ENCODE measurements at regions not wholly inside any gene's neighbourhood (a gene's known extent, or its start where the extent isn't known, plus 50 kb on each side); places are given as distances from the start of the nearest gene placed in this dataset.

DNA sequence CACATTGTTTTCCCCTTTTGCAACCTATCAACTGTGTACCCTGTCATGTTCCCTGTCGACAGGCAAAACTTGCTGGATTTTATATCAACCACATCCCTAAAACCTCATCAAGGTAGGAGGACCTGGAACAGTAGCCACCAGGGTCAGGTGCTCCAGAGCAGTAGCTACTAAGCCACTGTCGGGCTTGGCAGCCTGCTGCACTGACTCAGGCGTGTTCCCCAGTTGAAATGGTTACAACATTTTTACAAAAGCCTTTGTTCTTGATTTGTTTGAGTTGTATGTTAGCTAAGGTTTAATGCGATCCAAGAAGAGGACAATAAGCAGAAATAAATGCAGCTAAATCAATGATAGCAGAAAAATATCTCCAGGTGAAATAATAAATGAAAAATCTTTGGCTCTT, 407.4 kb upstream of the TLE4 start:
- DNase-seq = no peak

DNA sequence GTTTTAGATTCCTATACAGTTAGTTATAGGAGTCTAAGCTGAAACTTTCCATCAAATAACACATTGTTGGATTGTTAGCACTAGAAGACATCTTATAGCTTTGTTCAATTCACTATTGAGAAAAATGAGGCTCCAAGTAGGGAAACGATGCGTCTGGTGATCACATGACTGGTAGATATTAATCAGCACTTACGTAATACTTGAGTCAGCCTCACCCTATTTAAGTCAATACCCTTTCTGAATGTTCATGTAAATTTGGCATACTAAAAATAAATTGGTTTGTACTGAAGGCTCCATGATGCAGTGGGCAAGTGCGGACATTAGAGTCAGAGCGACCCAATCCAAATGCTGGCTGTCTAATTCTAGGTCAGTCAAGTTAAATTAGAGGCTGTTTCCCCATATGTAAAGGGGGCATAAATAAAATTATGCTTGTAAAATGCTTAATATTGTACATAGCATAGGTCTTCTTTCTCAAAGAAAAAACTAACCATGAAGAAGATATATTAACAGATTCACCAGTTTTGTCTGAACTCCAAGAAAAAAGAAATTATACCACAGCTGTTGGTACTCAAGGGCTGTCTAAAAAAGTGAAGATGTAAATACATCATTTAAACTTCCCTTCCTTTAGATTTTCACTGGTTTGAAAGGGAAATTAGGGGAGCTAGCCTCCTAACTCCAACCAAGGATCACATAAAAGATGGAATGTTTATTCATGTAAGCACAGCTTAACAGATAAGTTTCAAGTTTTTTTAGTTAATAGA, 406.6 kb upstream of the TLE4 start:
- DNase-seq = no peak

DNA sequence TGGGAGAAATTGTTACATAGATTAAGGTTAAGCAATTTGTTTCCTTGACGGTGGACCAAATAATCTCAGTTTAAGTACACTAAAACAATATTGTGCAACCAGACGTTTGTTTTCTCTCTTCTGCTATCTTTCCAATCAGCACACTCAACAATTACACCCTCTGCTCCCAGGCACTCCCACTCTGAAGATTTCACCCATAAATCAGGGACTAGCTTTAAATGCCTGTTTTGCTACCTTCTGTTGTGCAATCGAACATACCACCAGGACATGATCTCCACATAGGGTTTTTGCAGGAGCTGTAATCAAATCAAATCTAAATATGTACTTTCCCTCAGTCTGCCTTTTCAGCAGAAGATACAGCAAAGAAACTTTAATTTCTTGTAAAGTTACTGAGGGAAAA, 405.8 kb upstream of the TLE4 start:
- peak; percentile 75 for DNase-seq

DNA sequence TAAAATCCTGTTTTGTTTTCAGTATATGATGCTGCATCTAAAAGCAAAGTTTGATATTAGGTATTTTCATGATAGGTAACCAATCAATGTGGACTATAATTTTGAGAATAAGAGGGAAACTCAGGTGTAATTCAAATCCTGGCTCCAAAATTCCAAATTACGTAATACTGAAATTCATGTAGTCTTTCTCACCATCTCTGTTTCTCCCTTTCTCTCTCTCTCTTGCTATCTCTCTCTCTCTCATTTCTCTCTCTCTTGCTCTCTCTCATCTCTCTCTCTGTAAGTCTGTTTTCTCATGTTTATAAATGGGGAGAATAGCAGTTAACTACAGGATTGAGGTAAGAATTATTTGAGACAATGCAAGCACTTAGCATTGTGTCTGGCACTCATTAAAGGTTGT, 401.1 kb upstream of the TLE4 start:
- DNase-seq = no peak

DNA sequence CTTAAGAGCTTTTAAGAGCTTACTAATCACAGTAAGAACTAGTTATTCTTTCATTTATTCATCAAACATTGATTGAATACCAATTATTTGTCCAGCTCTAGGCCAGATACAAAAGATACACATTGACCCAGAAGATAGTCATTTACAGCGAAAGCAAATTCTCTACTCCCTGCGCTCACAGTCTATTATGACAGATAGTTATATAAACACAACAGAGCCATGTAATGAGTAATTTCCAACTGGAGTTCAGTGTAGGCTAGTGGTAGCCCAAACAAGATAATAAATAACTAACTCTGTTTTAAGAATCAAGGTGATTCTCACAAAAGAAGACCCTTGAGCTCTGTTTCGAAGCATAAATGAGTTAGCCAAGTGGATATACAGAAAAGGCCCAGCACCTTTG, 397.8 kb upstream of the TLE4 start:
- no peak for DNase-seq

DNA sequence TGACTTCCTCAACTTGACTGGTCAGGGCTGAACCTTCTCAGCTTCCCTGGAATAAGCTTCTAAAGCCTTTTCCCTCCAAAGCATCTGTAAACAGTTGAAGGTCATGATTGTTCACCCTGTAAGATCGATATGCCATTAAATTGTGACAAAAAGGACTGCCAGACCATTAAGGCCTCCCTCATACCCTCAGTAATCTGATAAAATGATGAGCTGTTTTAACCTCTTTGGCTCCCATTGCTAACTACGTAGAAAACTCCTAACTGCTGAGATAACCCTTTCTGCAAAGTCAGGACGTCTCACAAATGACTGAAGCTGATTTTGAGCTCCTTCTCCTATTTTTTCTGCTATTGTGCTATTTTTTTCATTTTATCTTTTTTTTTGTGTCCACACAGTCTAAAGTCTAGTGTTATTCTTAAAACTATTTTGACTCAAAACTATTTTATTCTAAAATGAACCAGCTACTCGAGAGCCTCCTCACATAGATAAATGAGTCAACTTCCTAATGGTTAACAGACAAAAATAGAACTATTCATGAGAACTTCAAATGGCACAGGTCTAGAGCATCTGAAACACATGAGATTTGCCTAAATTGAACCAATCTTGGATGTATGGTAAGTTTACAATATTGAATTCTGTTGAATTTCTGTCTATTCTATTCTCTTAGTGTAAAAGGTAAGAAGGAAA, 395.6 kb upstream of the TLE4 start:
- no peak for DNase-seq

DNA sequence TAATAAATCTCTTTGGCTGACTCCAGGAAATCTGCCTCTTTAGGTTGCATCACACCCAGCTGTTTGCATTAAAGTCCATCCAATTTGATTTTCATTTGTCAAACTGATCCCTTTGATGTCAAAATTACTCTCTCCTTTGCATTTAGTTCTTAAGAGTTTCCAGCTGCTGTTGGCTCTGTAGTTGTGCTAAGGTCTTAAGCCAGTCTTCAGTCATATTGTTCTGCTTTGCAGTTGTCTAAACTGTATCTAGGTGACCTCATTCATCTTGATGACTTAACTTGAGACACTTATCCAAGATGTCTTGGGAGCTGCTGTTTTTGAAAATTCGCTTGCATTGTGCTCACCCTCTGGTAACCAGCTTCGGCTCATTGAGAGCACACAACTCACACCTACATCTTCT, 386.9 kb upstream of the TLE4 start:
- peak; percentile 5 for DNase-seq

DNA sequence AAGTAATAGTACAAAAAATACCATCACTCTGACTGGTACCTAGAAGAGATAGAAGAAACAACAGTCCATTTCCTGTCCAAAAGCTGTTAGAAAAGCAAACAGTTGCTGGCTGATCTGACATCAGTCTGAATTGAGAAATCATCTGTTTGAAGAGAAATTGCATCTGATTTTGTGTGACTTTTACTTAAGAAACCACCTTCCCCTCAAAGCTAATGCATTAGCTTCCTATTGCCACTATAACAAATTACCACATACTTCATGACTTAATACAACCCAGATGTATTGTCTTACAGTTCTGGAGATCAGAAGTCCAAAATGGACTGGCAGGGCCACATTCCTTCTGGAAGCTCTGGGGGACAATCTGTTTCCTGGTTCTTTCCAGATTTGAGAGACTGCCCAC, 385.9 kb upstream of the TLE4 start:
- DNase-seq = peak; percentile 41

DNA sequence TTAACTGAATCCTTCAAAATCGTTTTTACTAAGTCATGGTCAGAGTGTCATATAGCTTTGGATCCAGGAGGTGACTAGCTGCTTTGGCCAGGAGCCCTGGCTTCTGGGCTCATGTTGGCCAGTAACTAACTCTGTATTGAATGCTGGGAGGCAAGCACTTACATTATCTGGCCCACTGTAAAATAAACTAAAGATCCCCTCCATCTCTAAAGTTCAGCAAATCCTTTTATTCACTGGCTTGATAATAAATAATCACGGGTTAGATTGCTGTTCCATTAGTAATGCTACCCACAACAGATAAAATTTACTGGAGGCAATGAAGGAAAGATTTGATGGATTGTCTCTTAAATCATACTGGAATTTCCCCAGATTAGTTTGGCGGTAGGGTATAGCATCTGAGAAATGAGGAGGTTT, 382.2 kb upstream of the TLE4 start:
- peak; percentile 89 for DNase-seq

DNA sequence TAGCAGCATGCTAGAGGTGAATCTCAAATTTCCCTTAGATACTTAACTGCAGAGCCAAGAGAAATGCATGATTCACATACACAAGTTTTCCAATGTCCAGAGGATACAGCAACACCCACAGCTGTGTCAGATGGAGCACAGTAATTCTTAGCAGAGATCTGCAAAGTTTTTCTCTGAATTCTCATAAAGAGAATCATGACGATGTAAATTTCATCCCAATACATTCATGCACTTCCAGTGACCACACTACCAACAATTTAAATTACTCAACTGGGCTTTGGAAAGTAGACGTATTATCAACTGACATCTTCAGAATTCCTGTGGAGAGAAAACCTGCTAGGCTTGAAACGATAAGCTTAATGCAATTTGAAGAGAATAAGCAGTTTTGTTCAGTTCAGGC, 378.8 kb upstream of the TLE4 start:
- peak; percentile 91 for DNase-seq

DNA sequence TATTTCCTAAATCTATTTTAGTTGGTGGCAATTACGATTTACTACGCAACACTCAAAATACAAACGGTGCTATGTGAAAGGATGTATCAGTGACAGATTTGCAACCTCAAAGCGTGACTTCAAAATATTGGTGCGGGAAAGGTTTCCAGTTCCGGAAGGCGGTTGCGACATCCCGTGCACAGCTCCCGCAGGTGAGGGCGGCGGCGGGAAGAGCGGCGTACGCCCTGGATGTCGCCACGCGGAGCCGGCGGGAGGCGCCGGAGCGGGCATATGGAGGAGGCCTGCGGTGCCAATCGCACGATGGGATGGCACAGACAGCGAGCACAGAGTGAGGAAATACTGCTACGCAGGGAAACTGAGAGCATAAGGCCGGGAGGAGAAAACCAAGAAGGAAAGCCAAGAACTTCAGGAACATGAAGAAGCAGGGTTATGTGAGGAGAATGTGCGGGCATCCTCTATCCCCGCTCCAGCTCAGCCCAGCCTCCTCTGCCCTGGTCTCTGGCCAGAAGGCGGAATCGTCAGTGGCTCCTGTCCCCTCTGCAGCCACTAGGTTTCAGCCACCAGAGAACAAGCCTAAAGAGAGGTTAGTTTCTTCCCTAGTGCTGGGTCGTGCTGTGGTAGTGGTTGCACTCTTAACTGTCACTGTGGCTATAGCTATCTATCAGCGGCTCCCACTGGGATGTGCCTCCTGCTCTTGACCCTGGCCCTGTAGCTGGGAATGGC, 378.1 kb upstream of the TLE4 start:
- DNase-seq = no peak

DNA sequence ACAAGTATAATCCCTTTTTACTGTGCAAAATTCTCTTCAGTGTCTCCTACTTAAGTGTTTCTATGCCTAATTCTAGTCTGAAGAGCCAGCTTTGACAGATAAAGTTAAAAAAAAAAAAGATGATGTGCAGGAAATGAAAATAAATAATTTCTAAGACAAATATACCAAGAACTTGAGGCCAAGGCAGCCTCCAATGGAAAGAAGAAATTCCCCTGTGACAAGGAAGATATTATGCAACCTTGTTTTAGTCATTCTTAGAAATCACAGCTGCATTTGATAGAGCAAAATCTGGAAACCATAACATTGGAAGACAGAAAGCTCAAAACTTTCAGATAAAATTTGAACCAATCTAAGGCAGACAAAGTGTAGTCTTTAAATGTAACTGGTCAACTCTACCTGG, 375.9 kb upstream of the TLE4 start:
- DNase-seq = peak; percentile 48

DNA sequence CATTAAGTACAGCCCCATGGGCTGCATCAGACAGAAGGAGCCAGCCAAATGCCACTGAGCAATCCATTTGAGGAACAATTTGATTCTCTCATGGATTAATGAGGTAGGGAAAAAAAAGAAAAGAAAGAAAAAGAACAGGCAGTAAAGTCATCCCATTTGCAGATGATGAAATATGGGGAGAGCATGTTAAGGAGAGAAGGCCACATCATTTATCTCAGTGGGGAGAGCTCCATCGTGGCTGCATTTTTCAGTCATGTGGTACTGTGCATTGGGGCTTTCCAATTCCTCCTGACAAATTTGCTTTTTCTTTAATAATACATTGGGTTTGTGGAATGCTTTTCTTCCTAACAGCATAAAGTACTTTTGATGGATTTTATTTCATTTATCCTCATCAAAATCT, 375.2 kb upstream of the TLE4 start:
- peak; percentile 30 for DNase-seq

DNA sequence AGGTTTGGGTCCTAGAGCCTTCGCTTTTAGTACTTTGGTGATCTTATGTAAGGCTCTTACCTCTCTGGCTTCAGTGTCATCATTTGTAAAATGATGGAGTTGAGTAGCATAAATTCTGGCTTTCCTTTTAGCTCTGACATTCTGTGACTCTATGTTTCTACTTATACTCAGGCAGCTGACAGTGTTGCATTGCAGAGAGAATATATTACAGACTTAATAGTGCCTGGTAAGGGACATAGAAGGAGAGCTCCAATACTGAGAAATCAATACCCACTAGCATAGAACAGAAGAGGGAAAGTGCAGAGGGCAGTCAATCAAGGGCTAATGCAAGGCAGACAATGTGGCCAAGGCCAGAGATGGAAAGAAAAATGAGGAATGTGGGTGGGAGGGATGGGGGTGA, 371.4 kb upstream of the TLE4 start:
- no peak for DNase-seq

DNA sequence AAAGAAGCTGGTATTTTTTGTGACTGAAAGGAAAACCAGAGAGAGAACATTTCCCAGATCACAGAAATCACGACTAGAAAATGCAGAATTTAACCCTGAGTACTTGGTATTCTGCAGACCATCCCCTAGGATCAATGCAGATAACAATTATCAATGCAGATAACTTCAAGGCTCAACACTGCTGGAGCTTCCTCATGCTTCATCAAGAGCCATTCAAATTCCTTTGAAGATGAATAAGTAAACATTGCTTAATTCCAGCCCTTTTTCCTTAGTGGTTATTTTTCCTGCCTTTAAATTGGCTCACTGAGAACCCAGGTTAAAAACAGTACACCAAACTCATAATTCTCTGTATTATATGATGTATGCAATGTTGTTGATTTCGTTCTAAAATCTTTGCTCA, 370.1 kb upstream of the TLE4 start:
- no peak for DNase-seq

DNA sequence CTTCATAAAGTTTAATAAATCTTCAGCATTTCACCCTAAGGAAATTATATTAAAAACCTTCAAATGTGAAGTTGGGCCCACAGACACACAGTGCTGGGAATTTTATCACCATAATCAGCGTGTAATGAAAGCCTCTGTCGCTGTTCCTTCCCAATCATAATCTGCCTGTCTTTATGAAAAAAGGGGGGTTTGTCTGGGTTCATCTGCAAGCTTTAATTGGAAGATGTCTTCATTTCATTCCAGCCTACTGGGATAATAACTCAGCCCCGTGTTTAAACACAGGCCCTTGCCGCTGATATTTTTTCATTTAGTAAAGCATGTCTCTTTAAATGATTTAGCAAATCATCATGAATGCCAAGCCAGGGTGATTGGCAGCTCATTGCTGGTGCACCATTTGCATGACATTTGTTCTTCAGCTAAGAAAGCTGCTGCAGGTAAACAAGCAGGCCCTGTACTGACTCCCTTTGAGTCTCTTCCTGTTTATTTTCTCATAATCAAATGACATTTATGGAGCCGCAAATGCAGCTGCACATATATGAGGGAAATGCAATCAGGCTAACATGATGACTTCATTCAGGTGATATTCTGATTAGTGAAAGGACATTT, 362.9 kb upstream of the TLE4 start:
- DNase-seq = no peak

DNA sequence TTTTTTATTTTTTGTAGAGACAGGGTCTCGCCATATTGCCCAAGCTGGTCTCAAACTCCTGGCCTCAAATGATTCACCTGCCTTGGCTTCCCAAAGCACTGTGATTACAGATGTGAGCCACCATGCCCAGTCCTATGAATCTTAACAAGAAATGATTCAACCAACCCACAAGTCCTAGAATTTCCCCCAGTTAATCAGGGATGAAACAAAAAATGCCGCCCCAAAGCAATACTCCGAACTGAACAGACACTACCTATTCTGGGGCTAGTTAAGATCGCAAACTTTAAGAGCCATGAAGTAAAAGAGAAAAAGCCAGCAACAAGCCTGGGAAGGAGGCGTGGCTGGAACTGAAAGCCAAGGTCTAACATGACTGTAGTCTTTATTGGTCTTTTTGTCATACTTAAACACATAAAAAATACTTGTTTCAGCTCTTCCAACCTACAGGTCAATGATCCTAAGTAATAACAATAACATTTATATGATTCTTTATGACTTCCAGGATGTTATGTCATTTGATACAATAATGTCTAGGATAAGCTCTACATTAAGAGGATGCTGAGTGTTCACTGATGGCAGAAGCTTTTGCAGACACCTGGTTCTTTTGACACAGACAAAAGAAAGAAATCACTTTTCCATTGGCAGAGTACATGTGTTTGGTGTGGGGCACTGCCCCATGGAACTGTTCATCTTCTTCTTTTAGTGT, 361.1 kb upstream of the TLE4 start:
- no peak for DNase-seq

DNA sequence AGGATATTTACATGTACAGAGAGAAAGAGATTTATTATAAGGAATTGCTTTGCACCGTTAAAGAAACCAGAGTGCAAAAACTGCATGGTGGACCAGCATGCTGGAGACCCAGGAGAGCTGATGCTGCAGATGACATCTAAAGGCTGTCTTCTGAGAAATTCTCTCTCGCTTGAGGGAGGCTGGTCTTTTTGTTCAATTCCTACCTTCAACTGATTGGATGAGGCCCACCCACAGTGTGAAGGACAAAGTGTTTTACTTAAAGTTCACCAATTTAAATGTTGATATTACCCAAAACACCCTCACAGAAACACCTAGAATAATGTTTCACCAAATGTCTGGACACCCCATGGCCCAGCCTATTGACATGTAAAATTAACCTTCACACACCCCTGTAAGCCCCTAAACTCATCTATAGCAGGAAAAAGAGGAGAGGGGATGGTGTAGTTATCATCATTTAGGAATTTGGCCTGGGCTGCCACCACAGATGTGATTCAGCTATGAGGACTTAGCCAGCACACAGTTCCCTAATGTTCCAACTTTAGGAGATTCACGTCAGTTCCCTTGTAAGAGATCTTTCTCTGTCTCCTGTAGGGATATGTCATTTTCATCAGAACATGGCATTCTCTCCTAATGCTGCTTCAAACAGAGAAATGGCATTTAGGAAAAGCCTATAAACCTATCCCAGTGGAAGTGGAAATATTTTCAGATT, 358.2 kb upstream of the TLE4 start:
- no peak for DNase-seq

DNA sequence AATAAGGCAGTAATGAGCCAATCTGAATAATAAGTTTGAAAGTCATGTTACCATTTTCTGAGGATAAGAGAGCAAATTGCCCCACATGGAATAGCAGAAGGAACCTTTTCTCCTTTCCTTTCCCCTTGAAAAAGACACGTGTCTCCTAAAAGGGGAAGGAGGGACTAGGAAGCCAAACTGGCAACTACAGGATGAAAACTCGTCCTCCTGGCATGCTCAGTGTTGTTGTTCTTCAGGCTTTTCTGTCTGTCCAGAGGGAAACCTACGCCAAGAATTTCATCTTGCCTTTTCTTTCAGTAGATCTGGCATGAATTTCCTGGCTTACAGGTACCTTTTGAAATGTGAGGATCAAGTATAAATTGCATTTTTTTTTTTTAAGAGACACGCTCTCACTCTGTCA, 355.9 kb upstream of the TLE4 start:
- DNase-seq = peak; percentile 47

DNA sequence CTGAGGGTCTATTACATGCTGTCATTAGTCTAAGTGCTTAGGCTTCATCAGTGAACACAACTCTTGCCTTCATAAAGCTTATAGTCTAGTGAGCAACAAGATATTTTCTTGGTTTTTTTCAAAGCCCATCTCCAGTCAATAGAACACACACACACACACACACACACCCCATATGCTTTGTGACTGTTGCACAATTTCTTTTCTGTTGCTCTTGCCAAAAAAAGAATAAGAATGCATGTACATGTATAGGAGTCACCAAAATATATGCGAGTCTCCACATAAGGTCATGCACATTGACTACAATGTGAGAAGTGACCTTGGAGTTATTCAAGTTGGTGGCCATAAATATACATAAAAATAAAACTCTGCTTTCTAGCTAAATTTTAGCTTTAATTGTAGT, 351.5 kb upstream of the TLE4 start:
- DNase-seq = no peak

DNA sequence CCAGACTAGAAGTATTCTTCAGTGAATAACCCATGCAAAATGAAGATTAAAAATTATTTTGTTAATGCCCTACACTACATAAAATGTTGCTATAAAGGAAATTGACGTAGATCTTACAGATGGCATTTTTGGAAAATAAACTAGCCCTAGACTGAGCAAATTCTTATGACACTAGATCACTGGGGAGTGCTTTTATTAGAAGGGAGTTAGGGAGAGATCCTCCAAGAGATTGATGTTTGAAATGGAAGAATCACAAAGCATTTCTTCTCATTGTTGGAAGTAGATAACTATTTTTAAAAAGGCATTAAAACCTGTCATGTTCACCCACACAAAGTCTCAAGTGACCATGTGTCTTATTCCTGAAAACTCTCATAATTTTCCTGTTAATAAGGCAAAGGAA, 351.1 kb upstream of the TLE4 start:
- peak; percentile 52 for DNase-seq

DNA sequence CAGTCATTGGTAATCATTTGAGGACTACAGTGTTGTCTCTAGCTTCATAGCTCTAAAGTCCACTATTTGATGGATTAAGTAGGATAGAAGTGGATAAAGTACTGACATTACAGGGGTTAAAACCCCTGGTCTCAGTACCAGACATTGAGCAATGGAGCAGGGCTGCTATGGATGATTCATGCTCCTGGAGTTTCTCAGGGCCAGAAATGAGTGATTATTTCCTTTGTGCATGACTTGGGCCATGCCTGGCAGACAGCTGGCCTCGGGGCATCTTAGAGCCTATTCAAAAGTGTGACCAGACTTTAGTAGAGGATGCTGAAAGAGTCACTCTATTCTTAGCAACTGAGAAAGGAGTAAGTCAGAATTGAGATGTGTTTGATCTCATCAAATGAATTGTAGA, 350.7 kb upstream of the TLE4 start:
- DNase-seq = peak; percentile 94
